Calu3 (cell line): ENCODE measurements at regions not wholly inside any gene's neighbourhood (a gene's known extent, or its start where the extent isn't known, plus 50 kb on each side); places are given as distances from the start of the nearest gene placed in this dataset.

Source experiments
- BruUV-seq: library from RNA; stranded (reverse); fragments of 400-500 nt; replicated peaks from 2 replicates; lab custom pipeline; 2021; lab: Mats Ljungman, UMichigan
- CTCF ChIA-PET: fragments of 300-600 bp; sonication (Branson Sonifier 250); formaldehyde crosslinking; loops from one replicate; lab custom pipeline; 2022; ENCODE audit warnings: antibody characterized with exemption; lab: Charles Lee
- DNase-seq: peaks from one replicate; pipeline ENCODE4 v3.0.0; 2022
- H3K27ac Mint-ChIP-seq: one replicate; pipeline ENCODE4 v1.8.0; 2022; ENCODE audit warnings: mixed read lengths; ENCODE audit not compliant: unreplicated experiment
- H3K27me3 Mint-ChIP-seq: one replicate; pipeline ENCODE4 v1.8.0; 2022; ENCODE audit warnings: mixed read lengths; ENCODE audit not compliant: unreplicated experiment
- H3K36me3 Mint-ChIP-seq: one replicate; pipeline ENCODE4 v1.8.0; 2022; ENCODE audit warnings: mild to moderate bottlenecking, moderate library complexity, mixed read lengths; ENCODE audit not compliant: insufficient read depth, unreplicated experiment
- H3K4me1 Mint-ChIP-seq: one replicate; pipeline ENCODE4 v1.8.0; 2022; ENCODE audit warnings: mild to moderate bottlenecking, low read depth, mixed read lengths; ENCODE audit not compliant: unreplicated experiment
- H3K4me3 Mint-ChIP-seq: one replicate; pipeline ENCODE4 v1.8.0; 2022; ENCODE audit warnings: mild to moderate bottlenecking, low read depth, moderate library complexity, mixed read lengths; ENCODE audit not compliant: unreplicated experiment
- H3K9me3 Mint-ChIP-seq: one replicate; pipeline ENCODE4 v1.8.0; 2022; ENCODE audit warnings: low read depth, mixed read lengths; ENCODE audit not compliant: unreplicated experiment
- CTCF ChIP-seq: fragments of 200-600 bp; IDR thresholded peaks from one replicate; pipeline ENCODE4 v1.8.0; 2022; ENCODE audit warnings: antibody characterized with exemption; ENCODE audit not compliant: unreplicated experiment
- intact Hi-C: fragments of 100-400 bp; cut with micrococcal nuclease; formaldehyde crosslinking; loops from one replicate; pipeline ENCODE4 v1.10.0; 2022; ENCODE audit not compliant: unreplicated experiment

- Mint-ChIP-seq H3K36me3 (no peaks in the 10 kb centered on the region), H3K27me3 (peaks cover 33% of the 10 kb centered on the region), H3K4me3 (no peak overlapping the region), H3K4me1 (no peaks in the 10 kb centered on the region), H3K9me3 (no peaks in the 10 kb centered on the region), H3K27ac (no peak overlapping the region)
- CTCF ChIA-PET = interaction anchor here (0.6 kb wide), 1 partner anchor 1879 kb away, joined by 6 read pairs; no protein-coding TSS in a partner anchor
- TF ChIP-seq CTCF = no peak
- intact Hi-C loops = no loop called here
- DNase-seq = no peak
- BruUV-seq = no TSS peak
These were observed 141.2 kb downstream of the CDC5L start for GRCh38 chr6:44528716-44529115.

- DNase-seq = no peak
- no TSS peak for BruUV-seq
- no peaks in the 10 kb centered on the region for H3K36me3 Mint-ChIP-seq
- H3K4me1 Mint-ChIP-seq = no peaks in the 10 kb centered on the region
- no peak for TF ChIP-seq CTCF
- intact Hi-C loops = no loop called here
- CTCF ChIA-PET = interaction anchor here (0.6 kb wide), 1 partner anchor 1880 kb away, joined by 6 read pairs; no protein-coding TSS in a partner anchor
- no peak overlapping the region for H3K27ac Mint-ChIP-seq
- H3K9me3 Mint-ChIP-seq = no peaks in the 10 kb centered on the region
- H3K27me3 Mint-ChIP-seq = peaks cover 33% of the 10 kb centered on the region
- no peak overlapping the region for H3K4me3 Mint-ChIP-seq
These were observed 141.8 kb downstream of the CDC5L start for GRCh38 chr6:44529146-44529905.

GRCh38 chr6:44530209-44530909 is 142.9 kb downstream of the CDC5L start:
- no peaks in the 10 kb centered on the region for H3K4me1 Mint-ChIP-seq
- no peak overlapping the region for H3K27ac Mint-ChIP-seq
- CTCF ChIA-PET = no interaction called here
- no TSS peak for BruUV-seq
- no peaks in the 10 kb centered on the region for H3K9me3 Mint-ChIP-seq
- intact Hi-C loops = no loop called here
- H3K4me3 Mint-ChIP-seq = no peak overlapping the region
- DNase-seq = no peak
- H3K27me3 Mint-ChIP-seq = peaks cover 33% of the 10 kb centered on the region
- no peaks in the 10 kb centered on the region for H3K36me3 Mint-ChIP-seq
- TF ChIP-seq CTCF = no peak

DNA sequence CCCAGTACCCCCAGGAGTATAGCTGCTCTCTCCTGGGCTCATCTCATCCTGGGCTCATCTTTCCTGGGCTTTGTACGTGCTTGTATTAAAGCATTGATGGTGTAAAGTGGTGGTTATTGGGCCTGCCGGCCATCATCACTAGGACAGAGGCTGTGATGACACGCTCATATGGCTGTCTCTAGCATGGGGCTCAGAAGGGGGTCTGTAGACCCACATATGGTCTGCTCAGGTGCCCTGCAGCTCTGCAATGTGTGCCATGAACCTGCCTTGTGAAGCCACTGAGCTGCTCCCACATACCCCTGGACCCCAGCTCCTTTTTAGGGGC is 143.4 kb downstream of the CDC5L start:
- TF ChIP-seq CTCF = no peak
- intact Hi-C loops = no loop called here
- DNase-seq = no peak
- Mint-ChIP-seq H3K36me3 (no peaks in the 10 kb centered on the region), H3K9me3 (no peaks in the 10 kb centered on the region), H3K27me3 (peaks cover 33% of the 10 kb centered on the region), H3K27ac (no peak overlapping the region), H3K4me3 (no peak overlapping the region), H3K4me1 (no peaks in the 10 kb centered on the region)
- CTCF ChIA-PET = no interaction called here
- no TSS peak for BruUV-seq
